ENCODE measurements at regions not wholly inside any gene's neighbourhood (a gene's known extent, or its start where the extent isn't known, plus 50 kb on each side); places are given as distances from the start of the nearest gene placed in this dataset.
"Not testable (repeated sequence)": the region's sequence is repeated elsewhere in the genome, so short reads cannot be mapped to it uniquely, and the experiment has no call there.

GRCh38 chr2:78261454-78261853, 739.3 kb upstream of the LRRTM4 start:
- Histone ChIP-seq H3K9me3 (replicated peaks; ENCODE audit: low read length) (no peaks in the 10 kb centered on the region), H3K4me2 (ENCODE audit: low read length) (no peak overlapping the region), H3K4me3 (ENCODE audit: low read length) (no peak overlapping the region), H3K4me1 (ENCODE audit: control insufficient read depth, insufficient read depth, low read length) (no peaks in the 10 kb centered on the region), H3K36me3 (ENCODE audit: insufficient read depth, low read length) (no peaks in the 10 kb centered on the region), H3K27me3 (ENCODE audit: control insufficient read depth, insufficient read depth, low read length) (no peaks in the 10 kb centered on the region), H3K9ac (ENCODE audit: low read depth, low read length) (no peak overlapping the region)

DNA sequence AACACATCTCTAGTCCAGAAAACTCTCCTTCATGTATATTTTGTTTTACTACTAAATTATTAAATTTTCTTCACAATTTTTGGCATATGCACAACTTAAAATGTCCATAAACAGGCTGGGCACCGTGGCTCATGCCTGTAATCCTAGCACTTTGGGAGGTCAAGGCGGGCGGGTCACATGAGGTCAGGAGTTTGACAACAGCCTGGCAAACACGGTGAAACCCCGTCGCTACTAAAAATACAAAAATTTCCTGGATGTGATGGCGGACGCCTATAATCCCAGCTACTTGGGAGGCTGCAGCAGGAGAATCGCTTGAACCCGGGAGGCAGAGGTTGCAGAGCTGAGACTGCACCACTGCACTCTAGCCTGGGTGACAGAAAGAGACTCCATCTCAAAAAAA, 739.9 kb upstream of the LRRTM4 start:
- H3K27me3 ChIP-seq (ENCODE audit: control insufficient read depth, insufficient read depth, low read length); H3K4me2 ChIP-seq (ENCODE audit: low read length); H3K9ac ChIP-seq (ENCODE audit: low read depth, low read length); H3K9me3 ChIP-seq (replicated peaks; ENCODE audit: low read length); H3K4me1 ChIP-seq (ENCODE audit: control insufficient read depth, insufficient read depth, low read length); H3K36me3 ChIP-seq (ENCODE audit: insufficient read depth, low read length); H3K4me3 ChIP-seq (ENCODE audit: low read length): not testable (repeated sequence)

DNA sequence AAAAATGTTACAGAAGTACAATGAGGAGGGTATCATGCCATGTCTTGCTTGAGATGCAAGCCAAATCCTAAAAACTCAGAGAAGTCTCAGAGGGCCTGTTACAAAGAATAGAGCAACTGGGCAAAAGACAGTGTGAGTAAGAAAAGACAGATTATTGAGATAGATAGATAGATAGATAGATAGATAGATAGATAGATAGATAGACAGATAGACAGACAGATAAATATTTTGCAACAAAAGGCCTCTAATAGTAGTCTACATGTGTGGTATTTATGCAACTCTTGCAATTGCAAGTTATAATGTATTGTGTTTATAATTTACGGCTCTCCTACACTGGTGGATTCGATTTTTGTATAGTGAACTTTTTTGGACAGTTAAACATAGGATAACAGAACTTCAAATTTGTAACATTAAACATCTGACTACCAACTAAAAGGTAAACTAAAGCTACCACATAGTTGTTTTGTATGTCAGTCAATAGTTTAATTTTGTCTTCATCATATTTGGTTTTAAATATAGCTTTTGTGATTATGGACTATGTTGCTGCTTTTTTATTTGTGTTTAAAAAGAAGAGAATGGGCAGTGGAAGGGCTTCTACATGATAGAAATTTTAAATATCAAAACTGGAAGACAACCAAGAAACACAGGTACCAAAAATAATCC, 740.7 kb upstream of the LRRTM4 start:
- no peaks in the 10 kb centered on the region for H3K27me3 ChIP-seq (ENCODE audit: control insufficient read depth, insufficient read depth, low read length)

GRCh38 chr2:78263571-78263970, 741.4 kb upstream of the LRRTM4 start:
- no peaks in the 10 kb centered on the region for H3K9me3 ChIP-seq (replicated peaks; ENCODE audit: low read length)
- H3K9ac ChIP-seq (ENCODE audit: low read depth, low read length) = no peak overlapping the region
- H3K4me1 ChIP-seq (ENCODE audit: control insufficient read depth, insufficient read depth, low read length) = no peaks in the 10 kb centered on the region
- no peak overlapping the region for H3K4me3 ChIP-seq (ENCODE audit: low read length)
- H3K27me3 ChIP-seq (ENCODE audit: control insufficient read depth, insufficient read depth, low read length) = no peaks in the 10 kb centered on the region
- no peaks in the 10 kb centered on the region for H3K36me3 ChIP-seq (ENCODE audit: insufficient read depth, low read length)
- no peak overlapping the region for H3K4me2 ChIP-seq (ENCODE audit: low read length)

More for the DNA sequence above, 740.7 kb upstream of the LRRTM4 start:
- no peak overlapping the region for H3K9ac ChIP-seq (ENCODE audit: low read depth, low read length)
- no peaks in the 10 kb centered on the region for H3K9me3 ChIP-seq (replicated peaks; ENCODE audit: low read length)
- no peaks in the 10 kb centered on the region for H3K36me3 ChIP-seq (ENCODE audit: insufficient read depth, low read length)
- H3K4me2 ChIP-seq (ENCODE audit: low read length) = no peak overlapping the region
- no peaks in the 10 kb centered on the region for H3K4me1 ChIP-seq (ENCODE audit: control insufficient read depth, insufficient read depth, low read length)
- no peak overlapping the region for H3K4me3 ChIP-seq (ENCODE audit: low read length)

DNA sequence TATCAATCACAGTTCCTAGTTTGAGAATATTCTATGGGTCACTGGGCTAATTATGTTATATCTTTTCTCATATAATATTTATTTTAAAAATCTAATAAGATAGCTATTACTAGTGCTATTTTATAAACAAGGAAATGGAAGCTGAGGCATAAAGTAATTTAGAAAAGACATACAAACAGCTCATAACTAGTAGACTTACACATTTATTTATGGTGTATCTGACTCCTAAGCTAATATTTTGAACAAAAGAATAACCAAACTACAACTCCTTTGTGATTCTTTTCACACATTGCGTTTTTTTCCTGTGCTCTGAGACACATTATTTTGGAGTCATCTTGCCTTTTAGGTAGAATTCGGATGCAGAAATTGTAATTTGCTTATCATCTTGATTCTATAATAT, 742.0 kb upstream of the LRRTM4 start:
- Histone ChIP-seq H3K4me2 (ENCODE audit: low read length) (no peak overlapping the region), H3K9me3 (replicated peaks; ENCODE audit: low read length) (no peaks in the 10 kb centered on the region), H3K4me3 (ENCODE audit: low read length) (no peak overlapping the region), H3K36me3 (ENCODE audit: insufficient read depth, low read length) (no peaks in the 10 kb centered on the region), H3K9ac (ENCODE audit: low read depth, low read length) (no peak overlapping the region), H3K4me1 (ENCODE audit: control insufficient read depth, insufficient read depth, low read length) (no peaks in the 10 kb centered on the region), H3K27me3 (ENCODE audit: control insufficient read depth, insufficient read depth, low read length) (no peaks in the 10 kb centered on the region)

DNA sequence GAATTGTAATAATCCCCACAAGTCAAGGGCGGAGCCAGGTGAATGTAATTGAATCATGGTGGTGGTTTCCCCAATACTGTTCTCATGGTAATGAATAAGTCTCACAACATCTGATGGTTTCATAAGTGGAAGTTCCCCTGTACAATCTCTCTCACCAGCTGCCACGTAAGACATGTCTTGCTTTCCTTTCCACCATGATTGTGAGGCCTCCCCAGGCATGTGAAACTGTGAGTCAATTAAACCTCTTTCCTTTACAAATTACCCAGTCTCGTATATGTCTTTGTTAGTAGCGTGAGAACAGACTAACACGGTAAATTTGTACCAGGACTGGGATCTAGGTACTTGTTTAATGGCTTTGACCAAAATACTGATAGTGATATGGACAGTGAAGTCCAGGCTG, 744.3 kb upstream of the REG3G start:
- no peaks in the 10 kb centered on the region for H3K4me1 ChIP-seq (ENCODE audit: control insufficient read depth, insufficient read depth, low read length)
- H3K4me3 ChIP-seq (ENCODE audit: low read length) = no peak overlapping the region
- H3K9me3 ChIP-seq (replicated peaks; ENCODE audit: low read length) = no peaks in the 10 kb centered on the region

DNA sequence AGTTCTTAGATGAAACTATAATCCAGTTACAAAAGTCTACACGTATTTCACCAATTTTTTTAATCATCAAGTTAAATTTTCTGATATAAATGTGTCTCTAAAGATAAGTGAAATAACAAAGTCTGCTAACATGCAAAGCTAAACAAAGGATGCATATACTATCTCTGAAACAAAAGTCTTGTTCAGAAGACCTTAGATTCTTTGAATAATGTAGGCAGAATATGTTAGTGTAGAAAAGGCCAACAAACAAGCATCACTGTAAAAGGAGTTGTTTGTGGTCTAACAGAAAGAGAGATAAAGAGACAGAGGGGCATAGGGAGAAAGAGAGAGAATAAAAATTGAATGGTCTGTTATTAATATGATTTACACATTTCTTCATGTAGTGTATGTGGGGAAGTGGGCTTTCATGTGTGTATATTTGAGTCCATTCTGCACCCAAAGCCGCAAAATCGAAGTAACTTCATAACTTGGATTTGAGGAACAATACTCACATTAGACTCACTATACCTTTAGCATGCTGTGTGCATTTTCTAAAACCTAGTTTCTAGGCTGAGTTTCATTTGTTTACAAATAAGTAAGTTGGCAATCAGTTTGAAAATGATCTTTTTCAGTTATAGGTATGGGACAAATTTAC, 734.8 kb upstream of the REG3G start:
- no peak overlapping the region for H3K9ac ChIP-seq (ENCODE audit: low read depth, low read length)
- H3K9me3 ChIP-seq (replicated peaks; ENCODE audit: low read length) = no peaks in the 10 kb centered on the region
- no peak overlapping the region for H3K4me3 ChIP-seq (ENCODE audit: low read length)
- no peaks in the 10 kb centered on the region for H3K4me1 ChIP-seq (ENCODE audit: control insufficient read depth, insufficient read depth, low read length)
- H3K36me3 ChIP-seq (ENCODE audit: insufficient read depth, low read length) = no peaks in the 10 kb centered on the region
- no peaks in the 10 kb centered on the region for H3K27me3 ChIP-seq (ENCODE audit: control insufficient read depth, insufficient read depth, low read length)
- no peak overlapping the region for H3K4me2 ChIP-seq (ENCODE audit: low read length)

More for the DNA sequence above, 744.3 kb upstream of the REG3G start:
- no peak overlapping the region for H3K4me2 ChIP-seq (ENCODE audit: low read length)
- no peaks in the 10 kb centered on the region for H3K36me3 ChIP-seq (ENCODE audit: insufficient read depth, low read length)
- H3K27me3 ChIP-seq (ENCODE audit: control insufficient read depth, insufficient read depth, low read length) = no peaks in the 10 kb centered on the region
- H3K9ac ChIP-seq (ENCODE audit: low read depth, low read length) = no peak overlapping the region

DNA sequence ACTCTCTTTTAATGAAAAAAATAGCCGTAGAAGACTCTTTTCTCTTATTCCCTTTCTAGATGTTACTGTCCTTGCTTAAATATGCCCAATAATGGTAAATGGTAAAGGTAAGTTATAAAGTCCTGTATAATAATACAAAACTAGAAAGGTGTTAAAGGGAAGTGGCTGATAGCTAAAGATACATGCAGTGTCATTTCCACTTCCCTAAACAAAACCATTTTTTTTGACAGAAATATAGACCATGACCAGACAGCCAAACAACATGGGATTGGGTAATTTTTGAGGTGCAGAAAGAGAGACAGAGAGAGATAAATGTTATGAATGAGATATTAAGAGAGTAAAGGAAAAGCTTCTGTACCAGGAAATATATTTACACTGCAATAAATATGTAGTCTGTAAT, 731.7 kb upstream of the REG3G start:
- no peak overlapping the region for H3K4me2 ChIP-seq (ENCODE audit: low read length)
- H3K36me3 ChIP-seq (ENCODE audit: insufficient read depth, low read length) = no peaks in the 10 kb centered on the region
- H3K4me3 ChIP-seq (ENCODE audit: low read length) = no peak overlapping the region
- no peaks in the 10 kb centered on the region for H3K27me3 ChIP-seq (ENCODE audit: control insufficient read depth, insufficient read depth, low read length)
- H3K4me1 ChIP-seq (ENCODE audit: control insufficient read depth, insufficient read depth, low read length) = no peaks in the 10 kb centered on the region
- H3K9me3 ChIP-seq (replicated peaks; ENCODE audit: low read length) = no peaks in the 10 kb centered on the region
- no peak overlapping the region for H3K9ac ChIP-seq (ENCODE audit: low read depth, low read length)

DNA sequence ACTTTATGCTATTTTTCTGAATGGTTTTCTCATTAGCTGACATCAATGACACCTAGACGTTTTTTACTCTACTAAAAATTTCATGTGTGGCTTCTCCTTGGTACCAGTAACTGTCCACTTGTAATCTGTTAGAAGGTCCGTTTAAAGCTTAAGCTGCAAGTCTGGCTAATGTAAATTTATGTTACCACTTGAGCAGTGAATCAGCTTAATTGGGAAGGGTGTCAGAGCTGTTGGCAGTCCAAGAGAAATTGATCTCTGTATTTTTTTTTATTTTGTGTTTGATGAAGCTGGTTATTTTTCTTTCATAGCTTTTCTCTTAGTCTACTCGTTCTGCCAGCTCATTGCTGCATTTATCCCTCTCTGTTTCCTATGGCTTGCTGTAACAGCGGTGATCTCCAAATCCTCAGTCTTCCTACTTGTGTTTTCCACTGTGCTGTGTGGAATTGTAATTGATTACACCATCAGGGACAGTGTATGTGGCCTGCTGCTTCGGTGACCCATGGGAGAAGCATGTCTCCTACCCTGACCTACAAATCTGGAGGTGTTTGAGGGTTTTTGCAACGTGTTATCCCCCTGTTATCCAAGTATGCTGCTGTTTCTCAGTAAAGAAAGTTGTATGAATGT, 724.2 kb upstream of the REG3G start:
- Histone ChIP-seq H3K4me3 (ENCODE audit: low read length) (no peak overlapping the region), H3K4me2 (ENCODE audit: low read length) (no peak overlapping the region), H3K36me3 (ENCODE audit: insufficient read depth, low read length) (no peaks in the 10 kb centered on the region), H3K27me3 (ENCODE audit: control insufficient read depth, insufficient read depth, low read length) (no peaks in the 10 kb centered on the region), H3K9ac (ENCODE audit: low read depth, low read length) (no peak overlapping the region), H3K4me1 (ENCODE audit: control insufficient read depth, insufficient read depth, low read length) (no peaks in the 10 kb centered on the region), H3K9me3 (replicated peaks; ENCODE audit: low read length) (no peaks in the 10 kb centered on the region)

DNA sequence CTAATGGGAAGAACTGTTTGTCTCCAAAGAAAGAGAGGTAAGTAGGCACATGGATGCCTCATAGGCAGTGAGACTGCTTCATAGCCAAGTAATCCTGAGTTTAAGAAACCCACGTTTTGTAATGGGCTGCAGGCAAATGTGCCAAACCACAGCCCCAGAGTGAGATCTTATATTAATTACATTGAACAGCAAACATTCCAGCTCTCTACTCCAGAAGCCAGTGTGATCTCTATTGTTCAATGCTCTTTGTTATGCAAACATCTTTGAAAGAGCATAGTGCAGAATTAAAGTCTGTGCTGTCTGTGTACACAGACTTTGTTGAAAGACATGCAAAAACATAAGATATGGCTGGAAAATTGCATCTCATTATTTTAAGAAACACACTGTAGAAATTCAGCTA, 720.8 kb upstream of the REG3G start:
- H3K4me2 ChIP-seq (ENCODE audit: low read length) = no peak overlapping the region
- H3K27me3 ChIP-seq (ENCODE audit: control insufficient read depth, insufficient read depth, low read length) = no peaks in the 10 kb centered on the region
- no peaks in the 10 kb centered on the region for H3K4me1 ChIP-seq (ENCODE audit: control insufficient read depth, insufficient read depth, low read length)
- no peak overlapping the region for H3K4me3 ChIP-seq (ENCODE audit: low read length)
- H3K9ac ChIP-seq (ENCODE audit: low read depth, low read length) = no peak overlapping the region
- H3K36me3 ChIP-seq (ENCODE audit: insufficient read depth, low read length) = no peaks in the 10 kb centered on the region
- no peaks in the 10 kb centered on the region for H3K9me3 ChIP-seq (replicated peaks; ENCODE audit: low read length)

DNA sequence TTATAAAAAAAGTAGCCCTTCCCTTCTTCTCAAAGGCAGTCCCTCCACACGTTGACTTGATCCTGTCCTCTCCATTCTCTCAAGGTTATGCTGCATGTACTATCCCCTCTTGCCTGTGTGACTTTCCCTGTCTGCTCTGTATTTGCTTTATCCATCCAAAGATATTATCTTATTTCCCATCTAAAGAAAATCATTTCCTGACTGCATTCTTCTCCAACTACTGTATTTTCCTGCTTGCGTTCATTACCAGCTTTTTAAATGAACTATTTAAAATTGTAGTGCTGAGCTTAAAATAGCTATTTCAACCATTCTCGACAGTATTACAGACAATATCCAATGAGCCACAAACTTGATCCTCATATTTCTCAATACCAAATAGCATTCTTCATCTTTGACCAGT, 716.0 kb upstream of the REG3G start:
- Histone ChIP-seq H3K9ac (ENCODE audit: low read depth, low read length) (no peak overlapping the region), H3K9me3 (replicated peaks; ENCODE audit: low read length) (no peaks in the 10 kb centered on the region), H3K36me3 (ENCODE audit: insufficient read depth, low read length) (no peaks in the 10 kb centered on the region), H3K27me3 (ENCODE audit: control insufficient read depth, insufficient read depth, low read length) (no peaks in the 10 kb centered on the region), H3K4me1 (ENCODE audit: control insufficient read depth, insufficient read depth, low read length) (no peaks in the 10 kb centered on the region), H3K4me2 (ENCODE audit: low read length) (no peak overlapping the region), H3K4me3 (ENCODE audit: low read length) (no peak overlapping the region)

DNA sequence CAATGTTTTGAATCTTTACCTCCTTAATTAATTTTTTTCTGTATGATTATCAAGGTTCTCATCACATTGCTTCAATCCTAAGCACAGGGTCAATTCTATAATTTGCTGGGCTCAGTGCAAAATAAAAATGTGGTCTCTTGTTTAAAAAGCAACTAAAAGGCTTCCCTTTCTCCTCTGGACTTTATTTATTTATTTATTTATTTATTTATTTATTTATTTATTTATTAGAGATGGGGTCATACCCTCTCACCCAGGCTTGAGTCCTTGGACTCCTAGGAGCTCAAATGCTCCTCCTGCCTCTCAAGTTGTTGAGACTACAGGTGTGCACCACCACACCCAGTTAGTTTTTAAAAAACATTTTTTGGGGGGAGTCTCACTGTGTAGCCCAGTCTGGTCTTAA, 710.1 kb upstream of the REG3G start:
- Histone ChIP-seq H3K36me3 (ENCODE audit: insufficient read depth, low read length) (no peaks in the 10 kb centered on the region), H3K9ac (ENCODE audit: low read depth, low read length) (no peak overlapping the region)

More for the DNA sequence above, 710.1 kb upstream of the REG3G start:
- Histone ChIP-seq H3K4me2 (ENCODE audit: low read length) (no peak overlapping the region), H3K9me3 (replicated peaks; ENCODE audit: low read length) (no peaks in the 10 kb centered on the region), H3K27me3 (ENCODE audit: control insufficient read depth, insufficient read depth, low read length) (no peaks in the 10 kb centered on the region), H3K4me1 (ENCODE audit: control insufficient read depth, insufficient read depth, low read length) (no peaks in the 10 kb centered on the region), H3K4me3 (ENCODE audit: low read length) (no peak overlapping the region)

Data from skeletal muscle satellite cell (primary cell).